HCT116 (cell line): ENCODE measurements at regions not wholly inside any gene's neighbourhood (a gene's known extent, or its start where the extent isn't known, plus 50 kb on each side); places are given as distances from the start of the nearest gene placed in this dataset.

Experiments used
- ATAC-seq: fragments of 200-7000 bp; cut with Tn5 transposase; 2 replicates; pipeline ENCODE4 v1.9.1; 2020; ENCODE audit warnings: mild to moderate bottlenecking, moderate library complexity
- BruUV-seq: library from RNA; stranded (reverse); fragments of 400-500 nt; replicated peaks from 2 replicates; lab custom pipeline; 2021; lab: Mats Ljungman, UMichigan
- CTCF ChIA-PET: fragments of 300-600 bp; sonication (Branson Sonifier 250); formaldehyde crosslinking; loops from one replicate; lab custom pipeline; 2021; ENCODE audit warnings: antibody characterized with exemption; lab: Charles Lee
- POLR2A ChIA-PET: fragments of 300-600, 350-600 bp; sonication (Branson Sonifier 250); formaldehyde crosslinking; loops from one replicate; lab custom pipeline; 2021; ENCODE audit warnings: antibody characterized with exemption; lab: Charles Lee
- RAD21 ChIA-PET, 2 experiments: fragments of 300-600 bp; sonication (Branson Sonifier 250); formaldehyde crosslinking; loops; one replicate each; lab custom pipeline; 2023; ENCODE audit warnings: low total read pairs in 2 of 2; ENCODE audit not compliant: uncharacterized antibody in 2 of 2, unreplicated experiment in 2 of 2, low non-redundant PET in 1 of 2; lab: Charles Lee
- DNase-seq: peaks from one replicate; pipeline ENCODE4 v3.0.0-alpha.2; 2010; ENCODE audit warnings: low read depth, low spot score
- H2AFZ ChIP-seq: fragments of 200-600 bp; shearing (Covaris generic), sonication (generic); 2 replicates; pipeline ENCODE4 v1.6.1; 2017; ENCODE audit warnings: low read depth, mixed run types, mixed read lengths, antibody characterized with exemption, low read length; ENCODE audit not compliant: poor library complexity, severe bottlenecking
- H3K27ac ChIP-seq: 2 replicates; pipeline ENCODE4 v1.5.1; 2012; ENCODE audit warnings: low read depth, low read length
- H3K27me3 ChIP-seq: fragments of 200-600 bp; sonication (generic); 2 replicates; pipeline ENCODE4 v1.6.1; 2016; ENCODE audit warnings: mixed run types, low read length, mixed read lengths; ENCODE audit not compliant: insufficient read depth
- H3K36me3 ChIP-seq, 2 experiments: fragments of 200-500 bp in 1 of 2; fragments of 200-600 bp in 1 of 2; sonication (Bioruptor generic) in 1 of 2; sonication (generic) in 1 of 2; 2 replicates each; pipeline versions ENCODE4 v1.5.1 to v1.6.1; 2014 to 2016; ENCODE audit warnings: low read length in 2 of 2, inconsistent platforms in 1 of 2, mixed read lengths in 1 of 2, mixed run types in 1 of 2; ENCODE audit not compliant: insufficient read depth in 2 of 2, control insufficient read depth in 1 of 2
- H3K4me1 ChIP-seq, 2 experiments: fragments of 200-600 bp in 1 of 2; sonication (generic) in 1 of 2; 2 replicates each; pipeline versions ENCODE4 v1.5.1 to v1.6.1; 2012 to 2017; ENCODE audit warnings: low read length in 2 of 2, inconsistent platforms in 1 of 2, mild to moderate bottlenecking in 1 of 2, mixed read lengths in 1 of 2, mixed run types in 1 of 2, moderate library complexity in 1 of 2; ENCODE audit not compliant: insufficient read depth in 2 of 2, control insufficient read depth in 1 of 2
- H3K4me2 ChIP-seq: fragments of 200-600 bp; sonication (generic); 2 replicates; pipeline ENCODE4 v1.6.1; 2017; ENCODE audit warnings: mixed run types, low read length, mixed read lengths
- H3K4me3 ChIP-seq, 2 experiments: fragments of 200-600 bp in 1 of 2; sonication (generic) in 1 of 2; replicated peaks in 1 of 2; 2 replicates each; pipeline ENCODE4 v1.5.1; 2011 to 2016; ENCODE audit warnings: low read length in 2 of 2, control low read depth in 1 of 2, low read depth in 1 of 2, mild to moderate bottlenecking in 1 of 2, mixed read lengths in 1 of 2, mixed run types in 1 of 2
- H3K79me2 ChIP-seq: fragments of 200-600 bp; sonication (generic); 2 replicates; pipeline ENCODE4 v1.6.1; 2017; ENCODE audit warnings: mild to moderate bottlenecking, mixed run types, low read length, moderate library complexity, mixed read lengths; ENCODE audit not compliant: insufficient read depth
- H3K9ac ChIP-seq: fragments of 200-600 bp; sonication (generic); 2 replicates; pipeline ENCODE4 v1.6.1; 2016; ENCODE audit warnings: low read length, mixed read lengths
- H3K9me2 ChIP-seq: fragments of 200-600 bp; sonication (generic), shearing (Covaris generic); 2 replicates; pipeline ENCODE4 v1.6.1; 2017; ENCODE audit warnings: mixed run types, mild to moderate bottlenecking, moderate library complexity; ENCODE audit not compliant: insufficient read depth
- H3K9me3 ChIP-seq, 2 experiments: fragments of 200-500 bp in 1 of 2; fragments of 200-600 bp in 1 of 2; sonication (Bioruptor generic) in 1 of 2; sonication (generic) in 1 of 2; 2 replicates each; pipeline ENCODE4 v1.6.1; 2014 to 2017; ENCODE audit warnings: low read length in 2 of 2, mixed read lengths in 2 of 2, inconsistent platforms in 1 of 2, low read depth in 1 of 2, mild to moderate bottlenecking in 1 of 2, mixed run types in 1 of 2, moderate library complexity in 1 of 2; ENCODE audit not compliant: control insufficient read depth in 1 of 2, insufficient read depth in 1 of 2
- H4K20me1 ChIP-seq: fragments of 200-600 bp; sonication (generic), shearing (Covaris generic); 2 replicates; pipeline ENCODE4 v1.6.1; 2017; ENCODE audit warnings: mixed run types, mild to moderate bottlenecking, moderate library complexity; ENCODE audit not compliant: insufficient read depth
- ATF3 ChIP-seq: IDR thresholded peaks from 2 replicates; pipeline ENCODE4 v1.6.1; 2012
- CBX3 ChIP-seq: IDR thresholded peaks from 2 replicates; pipeline ENCODE4 v1.6.1; 2012; ENCODE audit warnings: low read depth
- CEBPB ChIP-seq: IDR thresholded peaks from 2 replicates; pipeline ENCODE4 v1.6.1; 2012; ENCODE audit warnings: low read depth
- EGR1 ChIP-seq: IDR thresholded peaks from 2 replicates; pipeline ENCODE4 v1.6.1; 2012; ENCODE audit warnings: low read depth
- ELF1 ChIP-seq: IDR thresholded peaks from 2 replicates; pipeline ENCODE4 v1.6.1; 2012; ENCODE audit warnings: low read depth, borderline replicate concordance
- EZH2 ChIP-seq: fragments of 200-600 bp; sonication (generic); IDR thresholded peaks from 2 replicates; pipeline ENCODE4 v1.6.1; 2017; ENCODE audit warnings: antibody characterized with exemption, mixed run types
- FOSL1 ChIP-seq: IDR thresholded peaks from 2 replicates; pipeline ENCODE4 v1.6.1; 2012; ENCODE audit warnings: low read depth
- POLR2AphosphoS5 ChIP-seq: IDR thresholded peaks from 2 replicates; pipeline ENCODE4 v1.6.1; 2011; ENCODE audit warnings: mild to moderate bottlenecking, low read depth, low read length, moderate library complexity
- RAD21 ChIP-seq: IDR thresholded peaks from 2 replicates; pipeline ENCODE4 v1.6.1; 2012; ENCODE audit warnings: low read depth, mild to moderate bottlenecking
- REST ChIP-seq: IDR thresholded peaks from 2 replicates; pipeline ENCODE4 v1.6.1; 2012; ENCODE audit warnings: low read depth
- SP1 ChIP-seq: IDR thresholded peaks from 2 replicates; pipeline ENCODE4 v1.6.1; 2012; ENCODE audit warnings: low read depth
- SRF ChIP-seq: IDR thresholded peaks from 2 replicates; pipeline ENCODE4 v1.6.1; 2012; ENCODE audit warnings: low read depth
- TCF7L2 ChIP-seq: IDR thresholded peaks from 2 replicates; pipeline ENCODE4 v1.7.0; 2011; ENCODE audit warnings: borderline replicate concordance, inconsistent platforms; ENCODE audit not compliant: insufficient read depth, insufficient read length; ENCODE audit errors: extremely low read depth
- YY1 ChIP-seq: IDR thresholded peaks from 2 replicates; pipeline ENCODE4 v1.6.1; 2011; ENCODE audit warnings: low read length, low read depth, moderate library complexity, mild to moderate bottlenecking; ENCODE audit not compliant: insufficient replicate concordance; ENCODE audit errors: extremely low read depth
- ZNF274 ChIP-seq: fragments of 200-500 bp; sonication (Bioruptor generic); IDR thresholded peaks from 2 replicates; pipeline ENCODE4 v1.6.1; 2014; ENCODE audit warnings: mild to moderate bottlenecking, low read depth, low read length, inconsistent platforms
- intact Hi-C: fragments of 100-400 bp; cut with micrococcal nuclease; formaldehyde crosslinking; loops from 2 replicates; pipeline ENCODE4 v1.10.0; 2022

GRCh38 chr2:130264046-130264445, 65.8 kb upstream of the TUBA3E start (continued):
- TF ChIP-seq TCF7L2 = no peak

GRCh38 chr2:130263606-130264005, 65.4 kb upstream of the TUBA3E start:
- RAD21 ChIA-PET = no interaction called here
- H3K79me2 ChIP-seq = no peaks in the 10 kb centered on the region
- no peaks in the 10 kb centered on the region for H3K9me3 ChIP-seq
- intact Hi-C loops = no loop called here
- H3K27ac ChIP-seq = no peak overlapping the region
- H3K9ac ChIP-seq = no peak overlapping the region
- TF ChIP-seq EZH2 (no peak), ELF1 (no peak)
- TF ChIP-seq, all 23 proteins: peak for 0
- Histone ChIP-seq H3K36me3 (no peaks in the 10 kb centered on the region), H3K4me1 (no peaks in the 10 kb centered on the region), H3K9me2 (no peaks in the 10 kb centered on the region), H3K4me3 (no peak overlapping the region), H3K4me2 (no peak overlapping the region), H2AFZ (no peak overlapping the region), H3K27me3 (peaks cover 5% of the 10 kb centered on the region; the same call in 1 of the 2 replicates), H4K20me1 (no peaks in the 10 kb centered on the region)
- BruUV-seq = no TSS peak
- POLR2A ChIA-PET = no interaction called here
- DNase-seq = no peak
- no peak for ATAC-seq
- CTCF ChIA-PET = no interaction called here

GRCh38 chr2:130261970-130262760, 63.9 kb upstream of the TUBA3E start:
- BruUV-seq = no TSS peak
- H3K9me3 ChIP-seq = no peaks in the 10 kb centered on the region
- no peaks in the 10 kb centered on the region for H3K79me2 ChIP-seq
- no peak overlapping the region for H2AFZ ChIP-seq
- H3K4me3 ChIP-seq = no peak overlapping the region
- DNase-seq = no peak
- POLR2A ChIA-PET = no interaction called here
- no peaks in the 10 kb centered on the region for H3K9me2 ChIP-seq
- ATAC-seq = no peak
- CTCF ChIA-PET = no interaction called here
- intact Hi-C loops = no loop called here
- H3K27ac ChIP-seq = no peak overlapping the region
- H3K27me3 ChIP-seq = peaks cover 5% of the 10 kb centered on the region; the same call in 1 of the 2 replicates
- no peak overlapping the region for H3K4me2 ChIP-seq
- RAD21 ChIA-PET = no interaction called here
- H3K4me1 ChIP-seq = no peaks in the 10 kb centered on the region
- no peak overlapping the region for H3K9ac ChIP-seq
- H3K36me3 ChIP-seq = no peaks in the 10 kb centered on the region
- no peaks in the 10 kb centered on the region for H4K20me1 ChIP-seq
- TF ChIP-seq EGR1 (no peak), CEBPB (no peak), YY1 (no peak), POLR2AphosphoS5 (no peak), TCF7L2 (no peak), SP1 (no peak), EZH2 (no peak), CBX3 (no peak), RAD21 (no peak), FOSL1 (no peak), ZNF274 (no peak), REST (no peak), ATF3 (no peak), SRF (no peak)
